ENCODE measurements at regions not wholly inside any gene's neighbourhood (a gene's known extent, or its start where the extent isn't known, plus 50 kb on each side); places are given as distances from the start of the nearest gene placed in this dataset.

DNA sequence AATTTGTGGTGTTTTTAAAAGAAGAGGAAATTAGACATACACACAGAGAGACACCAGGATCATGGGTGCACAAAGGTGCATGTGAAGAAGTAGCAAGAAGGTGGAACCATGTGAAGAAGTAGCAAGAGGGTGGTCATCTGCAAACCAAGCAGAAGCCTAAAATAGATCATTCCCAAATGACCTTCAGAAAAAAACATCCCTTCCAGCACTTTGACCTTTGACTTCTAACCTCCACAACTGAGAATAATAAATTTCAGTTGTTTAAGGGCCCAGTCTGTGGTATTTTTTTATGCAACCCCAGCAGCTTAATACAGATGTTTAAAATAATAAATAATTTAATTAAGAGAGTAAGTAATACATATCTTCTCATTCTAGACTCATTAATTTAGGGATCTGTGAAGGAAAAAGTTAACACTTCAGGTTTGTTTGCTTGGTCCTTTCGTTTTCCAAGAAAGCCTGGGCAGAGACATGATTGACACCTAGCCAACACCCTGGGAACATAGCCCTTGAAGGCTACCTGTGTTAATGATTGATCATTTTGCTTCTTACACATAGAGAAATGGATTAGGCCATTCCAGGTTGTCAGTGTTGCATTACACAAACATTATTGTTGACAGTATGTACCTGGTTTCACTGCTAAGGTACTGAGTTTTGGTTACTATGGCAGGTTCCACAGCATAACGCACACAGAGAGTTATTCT is 1331.2 kb upstream of the GBE1 start:
- DNase-seq (ENCODE audit: extremely low read depth in 1 of 2, low read depth in 1 of 2), result no peak

DNA sequence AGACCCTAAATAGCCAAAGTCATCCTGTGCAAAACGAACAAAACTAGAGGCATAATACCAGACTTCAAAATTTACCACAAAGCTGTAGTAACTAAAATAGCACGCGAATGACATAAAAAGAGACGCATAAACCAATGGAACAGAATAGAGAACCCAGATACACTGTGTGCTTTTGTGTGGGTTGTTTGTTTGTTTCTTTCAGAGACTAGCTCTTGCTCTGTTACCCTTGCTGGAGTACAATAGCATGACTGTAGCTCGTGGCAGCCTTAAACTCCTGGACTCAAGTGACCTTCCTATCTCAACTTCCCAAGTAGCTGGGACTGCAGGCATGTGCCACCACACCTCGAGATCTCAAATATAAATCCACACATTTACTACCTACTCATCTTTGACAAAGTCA is 1314.6 kb upstream of the GBE1 start:
- no peak for DNase-seq (ENCODE audit: extremely low read depth in 1 of 2, low read depth in 1 of 2)

DNA sequence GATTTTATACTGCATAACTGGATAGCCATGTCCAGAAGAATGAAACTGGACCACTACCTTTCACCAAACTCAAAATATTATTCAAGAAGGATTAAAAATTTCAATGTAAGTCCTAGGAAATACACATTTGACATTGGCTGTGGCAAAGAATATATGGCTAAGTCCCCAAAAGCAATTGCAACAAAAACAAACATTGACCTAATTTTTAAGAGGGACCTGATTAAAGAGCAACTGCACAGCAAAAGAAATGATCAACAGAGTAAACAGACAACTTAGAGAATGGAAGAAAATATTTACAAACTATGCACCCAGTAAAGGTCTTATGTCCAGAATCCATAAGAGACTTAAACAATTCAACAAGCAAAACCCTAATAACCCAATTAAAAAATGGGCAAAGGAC is 1313.0 kb upstream of the GBE1 start:
- DNase-seq (ENCODE audit: extremely low read depth in 1 of 2, low read depth in 1 of 2), result no peak

DNA sequence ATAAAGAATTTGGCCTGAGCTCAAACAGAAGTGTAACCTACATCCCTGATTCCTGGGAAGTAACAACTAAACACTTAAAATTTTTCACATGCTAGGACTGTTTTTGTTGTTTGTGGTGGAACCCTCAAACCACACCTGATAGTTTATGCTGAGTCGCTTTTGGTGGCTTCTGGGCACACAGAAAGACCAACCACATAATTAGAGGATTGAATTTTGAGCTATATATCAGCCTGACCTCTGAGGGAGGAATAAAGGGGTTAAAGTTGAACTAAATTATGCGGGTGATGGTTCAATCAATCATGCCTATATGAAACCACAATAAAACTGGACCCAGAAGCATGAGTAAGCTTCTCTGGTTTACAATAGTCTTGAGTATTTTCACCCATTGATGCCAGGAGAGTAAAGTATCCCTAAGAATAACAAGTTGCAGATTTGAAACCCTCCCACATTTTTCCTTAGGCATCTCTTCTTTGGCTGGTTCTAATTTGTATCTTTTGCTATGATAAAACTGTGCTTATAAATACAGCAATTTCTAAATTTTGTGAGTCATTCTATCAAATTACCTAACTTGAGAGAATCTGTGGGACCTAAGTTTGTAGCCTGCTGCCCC is 1304.5 kb upstream of the GBE1 start:
- no peak for DNase-seq (ENCODE audit: extremely low read depth in 1 of 2, low read depth in 1 of 2)

DNA sequence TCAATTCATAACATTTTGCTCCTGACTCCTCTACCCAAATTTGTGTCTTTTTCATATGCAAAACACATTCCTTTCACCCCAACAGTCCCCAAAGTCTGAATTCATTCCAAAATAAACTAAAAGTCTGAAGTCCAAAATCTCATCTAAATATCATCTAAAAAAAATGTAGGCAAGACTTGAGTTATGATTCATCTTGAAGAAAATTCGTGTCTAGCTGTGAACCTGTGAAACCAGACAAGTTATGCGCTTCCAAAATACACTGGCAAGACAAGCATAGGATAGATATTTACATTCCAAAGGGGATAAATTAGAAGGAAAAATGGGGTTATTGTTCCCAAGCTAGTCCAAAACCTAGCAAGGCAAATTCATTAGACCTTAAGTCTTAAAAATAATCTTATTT is 1302.0 kb upstream of the GBE1 start:
- no peak for DNase-seq (ENCODE audit: extremely low read depth in 1 of 2, low read depth in 1 of 2)

DNA sequence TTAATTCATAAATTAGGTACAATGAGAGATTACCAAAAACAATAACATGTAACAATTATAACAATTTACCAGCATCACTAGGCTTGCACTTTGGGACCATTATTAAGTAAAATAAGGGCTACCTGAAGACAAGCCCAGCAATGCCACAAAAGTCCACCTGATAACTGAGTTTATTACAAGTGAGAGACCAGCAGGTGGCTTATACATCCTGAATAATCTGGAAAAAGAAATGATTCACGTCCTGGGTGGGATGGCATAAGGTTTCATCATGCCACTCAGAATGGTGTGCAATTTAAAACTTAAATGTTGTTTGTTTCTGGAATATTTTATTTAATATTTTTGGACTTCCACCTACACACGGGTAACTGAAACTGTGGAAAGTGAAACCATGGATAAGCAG is 1287.1 kb upstream of the GBE1 start:
- no peak for DNase-seq (ENCODE audit: extremely low read depth in 1 of 2, low read depth in 1 of 2)

DNA sequence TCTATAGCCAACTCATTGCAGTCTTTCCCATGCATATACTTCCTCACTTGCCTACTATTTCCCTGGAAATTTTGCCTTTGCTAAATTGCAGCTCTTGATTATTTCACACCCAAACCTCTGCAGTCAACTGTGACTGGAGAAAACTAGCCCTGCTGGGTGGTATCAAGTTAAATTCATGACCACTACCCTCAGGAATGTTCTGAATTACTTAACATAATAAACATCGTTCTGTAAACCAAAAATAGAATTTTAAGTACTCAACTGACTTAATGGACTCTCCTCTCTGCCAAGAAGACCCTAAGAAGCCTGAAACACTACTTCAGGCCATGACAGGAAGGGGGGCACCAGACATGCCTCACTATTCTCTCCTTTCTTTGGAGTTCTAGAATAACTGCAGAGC is 1278.0 kb upstream of the GBE1 start:
- no peak for DNase-seq (ENCODE audit: extremely low read depth in 1 of 2, low read depth in 1 of 2)

DNA sequence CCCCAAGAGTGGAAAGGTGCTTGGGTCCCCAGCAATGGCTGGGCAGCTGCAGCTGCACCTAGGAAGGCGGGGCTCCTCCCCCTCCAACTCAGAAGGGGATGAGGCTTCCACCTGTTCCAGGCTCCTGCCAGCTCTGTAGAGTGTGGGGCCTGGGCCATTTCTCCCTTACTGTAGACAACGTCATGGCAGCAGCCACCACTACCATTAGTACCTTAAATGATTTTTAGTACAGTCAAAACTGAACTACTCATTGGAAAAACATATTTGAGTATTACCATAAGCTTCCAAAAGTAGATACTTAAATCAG is 1274.2 kb upstream of the GBE1 start:
- no peak for DNase-seq (ENCODE audit: extremely low read depth in 1 of 2, low read depth in 1 of 2)

DNA sequence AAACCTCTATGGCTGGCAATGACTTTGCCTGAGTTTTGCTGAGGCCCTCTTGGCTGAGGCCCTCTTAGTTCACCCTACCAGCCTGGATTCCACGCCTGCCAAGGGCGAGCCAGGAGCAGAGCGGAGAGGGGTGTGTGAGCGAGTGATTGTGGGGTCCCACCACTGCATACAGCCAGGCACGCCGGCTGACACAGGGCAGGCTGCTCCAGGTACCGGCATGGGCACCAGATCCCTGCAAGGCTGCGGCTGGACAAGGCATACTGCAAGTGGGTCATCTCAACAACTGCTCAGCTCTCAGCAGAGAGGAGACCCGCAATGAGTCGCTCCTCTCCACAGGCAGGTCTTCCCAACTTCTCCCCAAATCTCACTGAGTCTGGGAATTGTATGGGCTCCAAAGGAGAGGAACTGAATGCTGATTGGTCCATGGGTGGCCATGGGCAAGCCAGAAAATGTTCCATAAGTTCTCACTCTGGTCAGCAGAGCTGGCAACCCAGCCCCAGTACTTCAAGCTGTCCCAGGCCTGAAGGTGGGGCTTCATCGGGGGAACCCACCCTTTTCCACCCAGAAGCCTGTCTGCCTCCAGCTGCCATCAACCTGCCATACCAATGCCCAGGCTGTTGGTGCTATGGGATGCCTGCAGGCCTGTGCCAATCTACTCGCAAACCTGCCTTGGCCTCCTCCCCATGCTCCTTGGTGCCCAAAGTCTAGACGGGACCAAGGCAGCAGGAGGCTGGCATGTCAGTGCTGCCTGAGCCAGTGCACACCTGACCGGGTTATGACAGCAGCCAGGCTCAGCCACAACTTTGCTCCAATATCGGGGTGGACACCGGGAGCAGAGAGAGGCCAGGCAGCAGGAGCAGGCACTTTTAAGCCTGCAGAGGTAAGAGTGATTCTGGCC is 1273.6 kb upstream of the GBE1 start:
- DNase-seq (ENCODE audit: extremely low read depth in 1 of 2, low read depth in 1 of 2), result no peak

DNA sequence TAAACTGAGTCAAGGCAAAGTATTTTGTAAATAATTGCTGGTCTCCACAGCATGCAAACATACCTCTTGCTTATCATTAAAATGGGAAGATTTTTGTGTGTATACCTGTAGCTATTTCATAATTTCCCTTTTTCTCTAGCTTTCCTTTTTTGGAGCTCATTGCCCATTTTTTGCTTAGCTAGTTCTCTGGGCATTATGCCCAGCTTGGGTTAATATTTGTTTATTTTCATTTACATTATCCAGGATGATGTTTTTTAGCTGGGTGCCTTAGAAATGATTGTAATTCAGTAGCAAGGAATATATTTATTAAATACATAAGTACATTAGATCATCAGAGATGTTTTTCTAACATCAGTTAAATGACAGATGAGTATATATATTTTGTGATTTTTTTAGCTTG is 1271.7 kb upstream of the GBE1 start:
- no peak for DNase-seq (ENCODE audit: extremely low read depth in 1 of 2, low read depth in 1 of 2)

DNA sequence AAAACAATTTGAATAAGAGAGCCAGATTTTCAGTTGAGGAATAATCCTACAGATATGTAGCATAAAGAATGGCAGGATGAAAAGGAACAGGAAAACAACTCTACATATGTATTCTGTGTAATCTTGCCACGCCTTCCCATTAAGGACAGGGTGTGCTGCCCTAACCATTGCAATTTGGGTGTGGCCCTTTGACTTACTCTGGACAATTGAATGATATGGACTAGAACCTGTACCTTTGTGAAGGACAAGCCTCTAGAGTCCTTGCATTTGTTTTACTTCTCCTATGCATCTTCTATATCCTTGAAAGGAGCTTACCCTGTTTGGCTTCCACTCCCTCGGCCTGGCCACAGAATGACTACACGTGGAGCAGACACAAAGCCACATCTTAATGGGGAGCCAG is 1261.6 kb upstream of the GBE1 start:
- no peak for DNase-seq (ENCODE audit: extremely low read depth in 1 of 2, low read depth in 1 of 2)

DNA sequence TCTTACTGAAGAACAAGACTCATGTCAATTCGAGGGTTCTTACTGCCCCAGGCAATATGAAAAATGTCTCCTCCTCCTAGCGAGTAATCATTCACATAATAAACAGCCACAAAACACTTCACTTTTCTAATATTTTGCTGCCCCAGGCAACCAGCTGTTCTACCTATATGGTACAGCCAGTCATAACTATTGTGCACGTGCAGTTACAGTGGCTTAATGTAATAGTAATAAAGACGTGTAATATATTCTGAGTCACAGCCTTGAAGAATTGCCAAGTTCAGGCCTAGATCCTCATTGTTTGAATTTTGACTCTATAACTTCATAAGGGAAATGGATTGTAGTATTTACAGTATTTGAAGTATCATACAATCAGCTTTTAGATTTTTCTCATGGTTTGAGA is 1250.0 kb upstream of the GBE1 start:
- DNase-seq (ENCODE audit: extremely low read depth in 1 of 2, low read depth in 1 of 2), result no peak

DNA sequence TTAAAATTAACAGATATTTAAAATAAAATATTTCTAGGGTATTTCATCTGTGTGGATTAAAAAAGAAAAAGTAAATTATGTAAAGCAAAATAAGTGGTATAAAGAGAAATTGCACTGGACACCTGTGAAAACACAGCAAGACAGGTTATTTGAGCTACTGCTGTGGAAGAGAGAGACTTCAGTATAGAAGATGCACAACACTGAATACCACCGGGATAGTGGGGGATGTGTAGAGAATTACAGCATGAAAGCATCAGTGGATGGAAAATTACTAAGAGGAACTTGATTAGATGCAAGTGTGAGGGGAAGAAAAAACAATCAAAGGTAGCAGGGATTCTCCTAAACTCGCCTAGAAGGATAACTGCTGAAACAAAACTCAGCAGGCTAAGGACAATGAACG is 1242.5 kb upstream of the GBE1 start:
- no peak for DNase-seq (ENCODE audit: extremely low read depth in 1 of 2, low read depth in 1 of 2)

DNA sequence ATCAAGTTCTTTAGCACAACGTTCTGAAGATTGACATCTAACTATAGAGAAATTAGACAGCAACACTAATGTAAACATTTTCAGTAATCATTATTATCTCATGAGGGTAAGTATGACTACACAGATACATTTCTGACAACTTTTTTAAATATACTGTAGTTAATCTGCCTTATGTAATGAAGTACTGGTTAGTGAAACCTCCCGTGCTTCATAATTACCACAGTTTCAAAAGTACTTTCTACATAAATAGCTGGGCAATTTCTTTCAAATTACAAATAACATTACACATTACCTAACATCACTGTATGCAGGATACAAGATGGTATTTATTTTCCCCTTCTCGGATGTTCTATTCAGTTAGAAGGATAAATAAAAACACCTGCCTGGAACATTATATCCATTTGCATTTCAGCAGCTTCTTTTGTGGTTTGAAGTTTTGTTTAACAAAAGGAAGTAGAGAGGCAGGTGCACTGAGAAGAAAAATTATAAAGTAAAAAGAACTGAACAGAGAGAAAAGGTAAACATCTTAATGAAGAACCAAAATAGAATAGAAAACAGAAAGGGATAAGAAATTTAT is 1241.5 kb upstream of the GBE1 start:
- DNase-seq (ENCODE audit: extremely low read depth in 1 of 2, low read depth in 1 of 2), result no peak

DNA sequence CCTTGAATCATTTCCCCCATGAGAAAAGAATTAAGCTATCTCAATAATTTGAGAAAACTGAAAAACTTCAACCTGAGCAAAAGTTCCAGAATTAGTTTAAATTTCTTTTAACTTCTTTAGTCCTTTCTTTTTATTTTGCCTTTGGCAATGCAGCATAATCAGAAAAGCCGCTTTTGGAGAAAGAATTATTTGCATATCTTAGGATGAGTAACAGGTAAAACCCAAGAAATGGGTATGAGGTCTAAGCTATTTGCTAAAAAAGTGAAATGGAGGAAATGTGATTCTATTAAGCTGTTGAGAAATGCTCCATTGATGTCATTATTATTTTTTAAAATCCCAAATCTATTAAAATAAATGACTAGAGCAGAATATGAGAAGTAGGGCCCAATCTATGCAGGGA is 1238.3 kb upstream of the GBE1 start:
- no peak for DNase-seq (ENCODE audit: extremely low read depth in 1 of 2, low read depth in 1 of 2)

DNA sequence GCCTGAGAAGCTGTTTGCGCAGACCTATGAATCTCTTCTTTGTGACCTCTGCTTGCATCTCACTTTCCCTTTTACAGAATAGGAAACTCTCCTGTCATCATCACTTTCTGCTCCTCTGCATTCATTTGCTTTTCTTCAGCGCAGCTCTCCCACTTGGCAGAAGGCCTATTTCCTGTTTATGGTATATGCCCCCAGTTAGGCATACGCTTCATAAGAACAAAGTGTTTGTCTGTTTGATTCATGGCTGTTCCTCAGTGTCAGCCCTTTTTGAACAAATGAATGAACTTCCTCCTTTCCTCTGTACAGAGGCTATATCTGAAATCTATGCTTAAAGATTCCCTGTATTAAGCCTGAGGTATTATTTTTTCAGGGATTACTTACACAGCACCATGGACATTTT is 1216.9 kb upstream of the GBE1 start:
- DNase-seq (ENCODE audit: extremely low read depth in 1 of 2, low read depth in 1 of 2), result no peak

DNA sequence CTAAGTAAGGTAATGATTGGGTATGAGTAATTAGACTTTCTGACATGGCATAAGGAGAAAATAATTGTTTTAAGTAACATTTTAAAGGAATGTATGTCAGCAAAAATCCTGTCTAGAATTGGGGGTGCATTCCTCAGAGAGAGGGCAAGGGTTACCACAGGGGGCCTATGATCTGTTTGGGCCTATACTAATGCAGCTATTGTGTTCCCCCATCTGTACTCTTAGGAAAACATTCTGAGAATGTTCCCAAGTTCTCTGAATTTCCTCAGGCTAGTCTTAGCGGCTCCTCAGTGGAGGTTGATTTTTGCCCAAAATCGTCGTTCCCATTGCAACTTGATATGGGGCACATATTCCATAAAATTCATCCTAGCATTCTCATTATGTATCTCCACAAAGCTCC is 1216.4 kb upstream of the GBE1 start:
- no peak for DNase-seq (ENCODE audit: extremely low read depth in 1 of 2, low read depth in 1 of 2)

DNA sequence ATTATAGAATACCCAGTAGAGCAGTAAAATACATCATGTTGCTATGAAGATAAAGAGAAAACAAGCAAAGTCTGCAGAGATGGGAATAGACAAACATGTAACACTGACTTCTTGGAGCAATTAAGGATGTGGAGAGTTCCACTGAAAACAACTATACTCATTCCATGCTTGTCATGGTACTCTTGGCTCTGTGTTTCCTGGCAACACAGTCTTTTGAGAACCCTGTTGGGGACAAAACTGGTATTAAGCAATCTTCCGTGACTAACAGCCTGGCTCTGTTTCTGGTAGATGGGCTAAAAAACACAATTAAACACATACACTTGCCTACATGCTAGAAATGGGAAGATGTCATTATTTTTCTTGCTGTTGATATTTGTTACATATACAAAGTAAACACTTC is 1212.3 kb upstream of the GBE1 start:
- no peak for DNase-seq (ENCODE audit: extremely low read depth in 1 of 2, low read depth in 1 of 2)

DNA sequence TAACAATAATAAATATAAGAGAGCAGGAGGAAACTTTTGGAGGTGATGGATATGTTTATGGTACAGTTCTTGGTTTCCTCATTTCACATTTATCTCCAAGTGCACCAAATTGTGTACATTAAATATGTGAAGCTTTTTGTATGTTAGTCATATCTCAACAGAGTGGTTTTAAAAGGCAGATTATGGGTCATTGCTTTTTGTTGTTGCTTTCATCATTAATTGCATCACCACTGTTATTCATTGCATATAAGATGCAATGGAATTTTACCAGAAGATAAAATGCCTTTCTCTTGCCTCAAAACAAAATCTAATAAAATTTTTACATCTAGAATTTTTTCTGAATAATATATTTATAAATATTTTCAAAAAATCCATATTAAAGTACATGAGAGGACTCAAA is 1198.9 kb upstream of the GBE1 start:
- no peak for DNase-seq (ENCODE audit: extremely low read depth in 1 of 2, low read depth in 1 of 2)

DNA sequence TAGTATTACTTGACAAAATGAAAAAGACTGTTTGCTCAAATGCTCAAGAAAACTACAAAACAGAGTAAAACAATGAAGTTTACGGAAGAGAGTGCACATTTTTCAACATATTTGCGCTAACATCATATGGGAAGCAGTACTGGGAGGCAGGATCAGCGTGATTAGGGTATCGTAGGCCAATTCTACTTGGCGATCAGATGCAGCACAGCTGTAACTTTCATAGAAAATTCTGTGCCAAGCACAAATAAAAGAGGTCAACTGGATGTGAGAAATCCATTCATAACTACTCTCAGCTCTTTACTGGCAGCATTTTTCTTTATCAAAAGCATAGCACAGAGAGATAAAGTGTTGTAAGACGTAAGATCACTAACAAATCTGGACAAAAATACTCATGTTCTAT is 1196.3 kb upstream of the GBE1 start:
- DNase-seq (ENCODE audit: extremely low read depth in 1 of 2, low read depth in 1 of 2), result no peak

DNA sequence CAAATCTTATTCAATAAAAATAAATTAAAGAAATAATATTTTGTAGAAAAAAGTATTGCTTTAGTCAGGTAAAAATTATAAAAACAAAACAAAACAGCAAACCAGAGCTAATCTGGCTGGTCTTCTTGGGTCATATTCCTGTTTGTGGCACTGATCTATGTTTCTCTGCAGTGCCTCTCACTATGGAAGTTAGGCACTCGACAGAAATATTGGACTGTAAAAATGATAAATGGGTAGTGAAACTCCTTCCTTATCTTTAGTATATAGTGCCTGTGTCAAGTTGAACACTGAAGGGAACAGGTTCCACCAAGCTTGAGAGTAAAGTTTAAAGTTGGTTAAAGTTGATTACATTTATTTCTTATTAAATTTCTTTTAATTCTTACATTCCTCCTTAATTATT is 1195.6 kb upstream of the GBE1 start:
- DNase-seq (ENCODE audit: extremely low read depth in 1 of 2, low read depth in 1 of 2), result no peak

DNA sequence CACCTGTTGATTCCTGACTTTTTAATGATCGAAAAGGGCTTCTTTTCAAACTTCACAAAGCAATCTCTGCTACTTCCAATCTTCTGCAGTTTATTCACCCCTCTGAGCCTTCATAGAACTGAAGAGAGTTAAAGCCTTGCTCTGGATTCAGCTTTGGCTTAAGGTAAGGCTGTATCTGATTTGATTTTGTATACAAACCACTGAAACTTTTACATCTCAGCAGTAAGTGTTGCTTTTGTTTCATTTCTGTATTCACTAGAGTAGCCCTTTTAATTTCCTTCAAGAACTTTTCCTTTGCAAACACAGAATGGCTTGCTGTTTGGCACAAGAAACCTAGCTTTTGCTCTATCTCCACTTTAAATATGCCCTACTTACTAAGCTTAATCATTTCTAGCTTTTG is 1193.0 kb upstream of the GBE1 start:
- DNase-seq (ENCODE audit: extremely low read depth in 1 of 2, low read depth in 1 of 2), result no peak
